ENCODE measurements at regions not wholly inside any gene's neighbourhood (a gene's known extent, or its start where the extent isn't known, plus 50 kb on each side); places are given as distances from the start of the nearest gene placed in this dataset.

- no peaks in the 10 kb centered on the region for H3K4me1 ChIP-seq
- WGBS, 2 donors, result 26 to 39% methylated on average over 2 of the region's 2 CpGs
- no peak for TF ChIP-seq CTCF (IDR thresholded peaks at IDR 0.05)
- TF ChIP-seq POLR2A (IDR thresholded peaks at IDR 0.05), result no peak
- no peak overlapping the region for H3K4me3 ChIP-seq
- H3K9me3 ChIP-seq, result no peaks in the 10 kb centered on the region
- H3K27me3 ChIP-seq, result no peaks in the 10 kb centered on the region
- H3K27ac ChIP-seq, result no peak overlapping the region
- H3K36me3 ChIP-seq (ENCODE audit: low read depth, missing control alignments), result no peaks in the 10 kb centered on the region
- DNase-seq, result no peak
- intact Hi-C loops (cut with DNase I; ENCODE audit: low total_unique reads), result no loop called here
Measured at GRCh38 chr9:90333226-90333625, 309.4 kb downstream of the DIRAS2 start.

GRCh38 chr9:90340421-90340820 is 302.2 kb downstream of the DIRAS2 start:
- Histone ChIP-seq H3K27me3 (no peaks in the 10 kb centered on the region), H3K9me3 (no peaks in the 10 kb centered on the region), H3K27ac (no peak overlapping the region), H3K4me3 (no peak overlapping the region), H3K36me3 (ENCODE audit: low read depth, missing control alignments) (no peaks in the 10 kb centered on the region), H3K4me1 (no peaks in the 10 kb centered on the region)
- no peak for DNase-seq
- no peak for TF ChIP-seq CTCF (IDR thresholded peaks at IDR 0.05)
- TF ChIP-seq POLR2A (IDR thresholded peaks at IDR 0.05), result no peak
- intact Hi-C loops (cut with DNase I; ENCODE audit: low total_unique reads), result no loop called here

GRCh38 chr9:90342607-90343006 is 300.0 kb downstream of the DIRAS2 start:
- intact Hi-C loops (cut with DNase I; ENCODE audit: low total_unique reads), result no loop called here
- H3K4me3 ChIP-seq, result no peak overlapping the region
- no peaks in the 10 kb centered on the region for H3K36me3 ChIP-seq (ENCODE audit: low read depth, missing control alignments)
- no peaks in the 10 kb centered on the region for H3K9me3 ChIP-seq
- WGBS, 2 donors, result 52 to 86% methylated on average over 4 of the region's 4 CpGs
- TF ChIP-seq CTCF (IDR thresholded peaks at IDR 0.05), result no peak
- no peak for TF ChIP-seq POLR2A (IDR thresholded peaks at IDR 0.05)
- H3K27me3 ChIP-seq, result no peaks in the 10 kb centered on the region
- no peaks in the 10 kb centered on the region for H3K4me1 ChIP-seq
- no peak overlapping the region for H3K27ac ChIP-seq
- DNase-seq, result no peak

GRCh38 chr9:90343366-90343765 is 299.3 kb downstream of the DIRAS2 start:
- Histone ChIP-seq H3K27me3 (no peaks in the 10 kb centered on the region), H3K36me3 (ENCODE audit: low read depth, missing control alignments) (no peaks in the 10 kb centered on the region), H3K27ac (no peak overlapping the region), H3K4me1 (no peaks in the 10 kb centered on the region), H3K4me3 (no peak overlapping the region), H3K9me3 (no peaks in the 10 kb centered on the region)
- no peak for TF ChIP-seq CTCF (IDR thresholded peaks at IDR 0.05)
- TF ChIP-seq POLR2A (IDR thresholded peaks at IDR 0.05), result no peak
- WGBS, 2 donors, result 54 to 61% methylated on average over 3 of the region's 3 CpGs
- DNase-seq, result no peak
- intact Hi-C loops (cut with DNase I; ENCODE audit: low total_unique reads), result no loop called here

- Histone ChIP-seq H3K9me3 (no peaks in the 10 kb centered on the region), H3K4me3 (no peak overlapping the region), H3K27ac (no peak overlapping the region), H3K36me3 (ENCODE audit: low read depth, missing control alignments) (no peaks in the 10 kb centered on the region), H3K4me1 (no peaks in the 10 kb centered on the region), H3K27me3 (no peaks in the 10 kb centered on the region)
- TF ChIP-seq POLR2A (IDR thresholded peaks at IDR 0.05), result no peak
- no peak for TF ChIP-seq CTCF (IDR thresholded peaks at IDR 0.05)
- 19 to 43% methylated on average over 1 of the region's 1 CpG for WGBS, 2 donors
- intact Hi-C loops (cut with DNase I; ENCODE audit: low total_unique reads), result no loop called here
- DNase-seq, result no peak
Measured at GRCh38 chr9:90343991-90344390, 298.6 kb downstream of the DIRAS2 start.

Data from testis (tissue), 2 donors.